OCI-LY1 (cell line): ENCODE measurements at regions not wholly inside any gene's neighbourhood (a gene's known extent, or its start where the extent isn't known, plus 50 kb on each side); places are given as distances from the start of the nearest gene placed in this dataset.

ENCODE experiments used
- H2AFZ ChIP-seq: fragments of 200-600 bp; sonication (generic), shearing (Covaris generic); 2 replicates; pipeline ENCODE4 v1.6.0; 2014; ENCODE audit warnings: antibody characterized with exemption, mild to moderate bottlenecking, low read length
- H3F3A ChIP-seq: fragments of 200-600 bp; sonication (generic), shearing (Covaris generic); 2 replicates; pipeline ENCODE4 v1.6.0; 2014; ENCODE audit warnings: mild to moderate bottlenecking, antibody characterized with exemption, low read length, moderate library complexity; ENCODE audit not compliant: insufficient read depth
- H3K27ac ChIP-seq: fragments of 200-600 bp; sonication (generic); 2 replicates; pipeline ENCODE4 v1.5.1; 2014; ENCODE audit warnings: low read length, mixed run types, mild to moderate bottlenecking, low read depth; ENCODE audit not compliant: poor library complexity, severe bottlenecking
- H3K27me3 ChIP-seq: fragments of 200-600 bp; sonication (generic); 2 replicates; pipeline ENCODE4 v1.6.0; 2014; ENCODE audit warnings: antibody characterized with exemption, mild to moderate bottlenecking, low read length, moderate library complexity; ENCODE audit not compliant: insufficient read depth
- H3K36me3 ChIP-seq: fragments of 200-600 bp; sonication (generic); 2 replicates; pipeline ENCODE4 v1.6.1; 2014; ENCODE audit warnings: mild to moderate bottlenecking, antibody characterized with exemption, low read length, moderate library complexity, mixed read lengths; ENCODE audit not compliant: insufficient read depth
- H3K4me1 ChIP-seq: fragments of 200-600 bp; sonication (generic); 2 replicates; pipeline ENCODE4 v1.5.1; 2014; ENCODE audit warnings: mild to moderate bottlenecking, low read length, moderate library complexity; ENCODE audit not compliant: insufficient read depth, severe bottlenecking
- H3K4me2 ChIP-seq: fragments of 200-600 bp; sonication (generic), shearing (Covaris generic); 2 replicates; pipeline ENCODE4 v1.6.1; 2014; ENCODE audit warnings: low read length
- H3K4me3 ChIP-seq: fragments of 200-600 bp; sonication (generic); 2 replicates; pipeline ENCODE4 v1.5.1; 2014; ENCODE audit warnings: low read length, low read depth, mild to moderate bottlenecking, mixed read lengths; ENCODE audit not compliant: poor library complexity, severe bottlenecking
- H3K79me2 ChIP-seq: fragments of 200-600 bp; shearing (Covaris generic); 2 replicates; pipeline ENCODE4 v1.6.1; 2016; ENCODE audit warnings: mixed run types, low read length, mixed read lengths; ENCODE audit not compliant: insufficient read depth
- H3K9ac ChIP-seq: fragments of 200-600 bp; sonication (generic), shearing (Covaris generic); 2 replicates; pipeline ENCODE4 v1.6.1; 2014; ENCODE audit warnings: mild to moderate bottlenecking, low read length, mixed read lengths
- H3K9me2 ChIP-seq: fragments of 200-600 bp; sonication (generic), shearing (Covaris generic); 2 replicates; pipeline ENCODE4 v1.6.1; 2014; ENCODE audit warnings: low read depth, mild to moderate bottlenecking, low read length, mixed read lengths
- H3K9me3 ChIP-seq: fragments of 200-600 bp; shearing (Covaris generic); 2 replicates; pipeline ENCODE4 v1.6.1; 2014; ENCODE audit warnings: low read length, mixed read lengths
- H4K20me1 ChIP-seq: fragments of 200-600 bp; sonication (generic), shearing (Covaris generic); 2 replicates; pipeline ENCODE4 v1.6.0; 2016; ENCODE audit warnings: mild to moderate bottlenecking, low read length; ENCODE audit not compliant: insufficient read depth
- CTCF ChIP-seq: fragments of 200-600 bp; sonication (generic), shearing (Covaris generic); IDR thresholded peaks from 2 replicates; pipeline ENCODE4 v1.5.1; 2017; ENCODE audit warnings: mild to moderate bottlenecking, antibody characterized with exemption, low read length, moderate library complexity, mixed read lengths
- EZH2 ChIP-seq: fragments of 200-600 bp; sonication (generic), shearing (Covaris generic); IDR thresholded peaks from 2 replicates; pipeline ENCODE4 v1.8.0; 2017; ENCODE audit warnings: borderline replicate concordance, mixed run types, mild to moderate bottlenecking, antibody characterized with exemption, low read length, moderate library complexity, mixed read lengths

GRCh38 chr14:104445832-104446381, 133.7 kb upstream of the C14orf180 start:
- TF ChIP-seq EZH2: no peak
- no peak for TF ChIP-seq CTCF
- Histone ChIP-seq H3K9ac (no peak overlapping the region), H3K4me1 (no peaks in the 10 kb centered on the region), H3F3A (no peaks in the 10 kb centered on the region), H3K9me3 (peaks cover 5% of the 10 kb centered on the region; the same call in 1 of the 2 replicates), H3K4me2 (no peak overlapping the region), H2AFZ (no peak overlapping the region), H3K9me2 (no peaks in the 10 kb centered on the region), H3K27ac (no peak overlapping the region), H3K36me3 (no peaks in the 10 kb centered on the region), H3K79me2 (no peaks in the 10 kb centered on the region), H4K20me1 (no peaks in the 10 kb centered on the region), H3K27me3 (0 out of 2 replicates have a peak, but pooled peaks cover 8% of the 10 kb centered on the region), H3K4me3 (no peak overlapping the region)

GRCh38 chr14:104446611-104447010, 133.0 kb upstream of the C14orf180 start:
- Histone ChIP-seq H3F3A (no peaks in the 10 kb centered on the region), H3K9me2 (no peaks in the 10 kb centered on the region), H3K27me3 (0 out of 2 replicates have a peak, but pooled peaks cover 9% of the 10 kb centered on the region), H3K27ac (no peak overlapping the region), H4K20me1 (no peaks in the 10 kb centered on the region), H3K4me3 (no peak overlapping the region), H3K79me2 (no peaks in the 10 kb centered on the region), H3K36me3 (no peaks in the 10 kb centered on the region), H3K4me1 (no peaks in the 10 kb centered on the region), H3K9ac (no peak overlapping the region), H2AFZ (no peak overlapping the region), H3K4me2 (no peak overlapping the region), H3K9me3 (peaks cover 5% of the 10 kb centered on the region; the same call in 1 of the 2 replicates)
- no peak for TF ChIP-seq CTCF
- no peak for TF ChIP-seq EZH2

GRCh38 chr14:104447750-104448149, 131.8 kb upstream of the C14orf180 start:
- Histone ChIP-seq H3K4me2 (no peak overlapping the region), H3K27me3 (0 out of 2 replicates have a peak, but pooled peaks cover 9% of the 10 kb centered on the region), H3K9ac (no peak overlapping the region), H2AFZ (no peak overlapping the region), H3K9me3 (peaks cover 5% of the 10 kb centered on the region; the same call in 1 of the 2 replicates), H3K36me3 (no peaks in the 10 kb centered on the region), H3K4me3 (no peak overlapping the region), H3F3A (no peaks in the 10 kb centered on the region), H3K9me2 (no peaks in the 10 kb centered on the region), H4K20me1 (no peaks in the 10 kb centered on the region), H3K79me2 (no peaks in the 10 kb centered on the region), H3K4me1 (no peaks in the 10 kb centered on the region), H3K27ac (no peak overlapping the region)
- TF ChIP-seq EZH2 (no peak), CTCF (no peak)
